GM12878 (cell line): ENCODE measurements at regions not wholly inside any gene's neighbourhood (a gene's known extent, or its start where the extent isn't known, plus 50 kb on each side); places are given as distances from the start of the nearest gene placed in this dataset.

Source experiments
- DPF2 ChIP-seq: fragments of 450-650 bp; IDR thresholded peaks from 2 replicates; pipeline ENCODE4 v1.6.1; 2017; ENCODE audit warnings: mild to moderate bottlenecking
- ELK1 ChIP-seq: IDR thresholded peaks from 2 replicates; pipeline ENCODE4 v1.6.1; 2012; ENCODE audit warnings: low read depth, low read length, improper control_type of control experiment
- IKZF1 ChIP-seq: fragments of 450-650 bp; conservative IDR thresholded peaks from 2 replicates; pipeline ENCODE4 v1.6.1; 2017; ENCODE audit warnings: antibody characterized with exemption, mild to moderate bottlenecking
- MLLT1 ChIP-seq: fragments of 450-650 bp; IDR thresholded peaks from 2 replicates; pipeline ENCODE4 v1.6.1; 2016; ENCODE audit warnings: mild to moderate bottlenecking
- SRF ChIP-seq, 2 experiments: IDR thresholded peaks; 2 replicates each; pipeline ENCODE4 v1.6.1; 2011; ENCODE audit warnings: low read depth in 2 of 2, low read length in 2 of 2, mild to moderate bottlenecking in 1 of 2, moderate library complexity in 1 of 2
- WRNIP1 ChIP-seq: IDR thresholded peaks from 2 replicates; pipeline ENCODE4 v1.6.1; 2011; ENCODE audit warnings: low read depth, low read length, improper control_type of control experiment, borderline replicate concordance
- ZBTB40 ChIP-seq: fragments of 450-650 bp; IDR thresholded peaks from 2 replicates; pipeline ENCODE4 v1.6.1; 2016; ENCODE audit warnings: mild to moderate bottlenecking, moderate library complexity, borderline replicate concordance
- TF ChIP-seq, protein P1 (sequence below): IDR thresholded peaks from 2 replicates; pipeline ENCODE4 v1.6.1; 2012; ENCODE audit warnings: low read depth, low read length, improper control_type of control experiment

DNA sequence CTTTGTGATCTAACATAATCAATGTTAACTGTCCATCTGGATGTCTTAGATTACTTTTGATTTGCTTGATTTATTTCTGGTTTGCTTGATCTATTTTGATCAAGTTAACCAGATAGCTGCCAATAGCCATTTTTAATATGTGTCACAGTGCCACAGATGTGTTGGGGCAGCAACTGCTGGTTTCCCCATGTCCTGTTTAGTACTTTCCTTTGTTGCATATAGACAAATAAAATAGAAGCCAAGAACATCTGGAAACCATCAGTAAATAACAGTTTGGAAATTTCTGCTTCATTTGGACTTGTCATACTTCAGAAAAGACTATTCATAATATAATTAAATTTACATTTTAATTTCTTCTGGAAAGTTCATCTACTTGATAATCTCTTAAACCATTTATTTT lies 145.6 kb upstream of the C21orf91 start (continued):
- TF ChIP-seq ZBTB40 (no peak), SRF (IDR thresholded peaks at IDR 0.05; ENCODE audit: low read depth in 2 of 2, low read length in 2 of 2) (no peak), WRNIP1 (no peak), DPF2 (no peak), ELK1 (no peak), IKZF1 (no peak), MLLT1 (no peak)
- TF ChIP-seq, protein P1, sequence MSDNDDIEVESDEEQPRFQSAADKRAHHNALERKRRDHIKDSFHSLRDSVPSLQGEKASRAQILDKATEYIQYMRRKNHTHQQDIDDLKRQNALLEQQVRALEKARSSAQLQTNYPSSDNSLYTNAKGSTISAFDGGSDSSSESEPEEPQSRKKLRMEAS = no peak
